NB4 (cell line): ENCODE measurements at regions not wholly inside any gene's neighbourhood (a gene's known extent, or its start where the extent isn't known, plus 50 kb on each side); places are given as distances from the start of the nearest gene placed in this dataset.

Source experiments
- CTCF ChIP-seq: IDR thresholded peaks from one replicate; pipeline ENCODE4 v1.5.1; 2012; ENCODE audit warnings: low read depth, low read length
- MYC ChIP-seq: IDR thresholded peaks from 2 replicates; pipeline ENCODE4 v1.6.1; 2011; ENCODE audit warnings: low read depth, low read length
- POLR2A ChIP-seq: IDR thresholded peaks from 2 replicates; pipeline ENCODE4 v1.6.1; 2011; ENCODE audit warnings: mild to moderate bottlenecking; ENCODE audit not compliant: insufficient read length; ENCODE audit errors: extremely low read depth

- no peak for TF ChIP-seq MYC
- no peak for TF ChIP-seq CTCF
- TF ChIP-seq POLR2A, result no peak
These were observed 270.6 kb upstream of the RGPD4 start for GRCh38 chr2:107556038-107556627.
